ENCODE measurements at regions not wholly inside any gene's neighbourhood (a gene's known extent, or its start where the extent isn't known, plus 50 kb on each side); places are given as distances from the start of the nearest gene placed in this dataset.
"Not testable (repeated sequence)": the region's sequence is repeated elsewhere in the genome, so short reads cannot be mapped to it uniquely, and the experiment has no call there.

GRCh38 chr12:124160097-124160756 lies 134.7 kb upstream of the RFLNA start:
- H3K36me3 ChIP-seq (ENCODE audit: control insufficient read depth, insufficient read depth, low read length), result no peaks in the 10 kb centered on the region
- H3K4me3 ChIP-seq (ENCODE audit: low read depth in 2 of 2, low read length in 2 of 2), result no peak overlapping the region
- no peaks in the 10 kb centered on the region for H3K27me3 ChIP-seq (ENCODE audit: control insufficient read depth, insufficient read depth, low read length)
- no peaks in the 10 kb centered on the region for H3K9me3 ChIP-seq (ENCODE audit: control insufficient read depth, insufficient read depth, low read depth, low read length)
- intact Hi-C loops (cut with micrococcal nuclease; ENCODE audit: unreplicated experiment) (no loop called here), in situ Hi-C loops (cut with HindIII; ENCODE audit: low pct_unique_long_range_greater_than_20kb, low sequenced_read_pairs) (no loop called here)
- CTCF ChIA-PET, result no interaction called here
- POLR2A ChIA-PET, result no interaction called here
- TF ChIP-seq TCF7L2 (IDR thresholded peaks at IDR 0.05; ENCODE audit: low read depth, low read length), result no peak
- H3K4me1 ChIP-seq (ENCODE audit: control insufficient read depth, insufficient read depth, low read length), result no peaks in the 10 kb centered on the region
- ATAC-seq (no peak), DNase-seq (ENCODE audit: low read depth, low spot score) (no peak)
- no TSS peak for BruUV-seq (replicated peaks)
- H3K27ac ChIP-seq (ENCODE audit: low read length), result no peak overlapping the region

- DNase-seq (ENCODE audit: low read depth, low spot score); H3K27ac ChIP-seq (ENCODE audit: low read length); intact Hi-C loops (cut with micrococcal nuclease; ENCODE audit: unreplicated experiment); ATAC-seq; H3K9me3 ChIP-seq (ENCODE audit: control insufficient read depth, insufficient read depth, low read depth, low read length); in situ Hi-C loops (cut with HindIII; ENCODE audit: low pct_unique_long_range_greater_than_20kb, low sequenced_read_pairs); H3K27me3 ChIP-seq (ENCODE audit: control insufficient read depth, insufficient read depth, low read length); H3K4me1 ChIP-seq (ENCODE audit: control insufficient read depth, insufficient read depth, low read length); H3K4me3 ChIP-seq (ENCODE audit: low read depth in 2 of 2, low read length in 2 of 2); POLR2A ChIA-PET; H3K36me3 ChIP-seq (ENCODE audit: control insufficient read depth, insufficient read depth, low read length); BruUV-seq (replicated peaks): not testable (repeated sequence)
- CTCF ChIA-PET, result interaction anchor here (0.7 kb wide), 1 partner anchor 613 kb away, joined by 3 read pairs; no protein-coding TSS in a partner anchor
Measured at GRCh38 chr12:124161402-124161801, 133.5 kb upstream of the RFLNA start.

GRCh38 chr12:124162151-124163110 lies 132.5 kb upstream of the RFLNA start:
- ChIA-PET CTCF (no interaction called here), POLR2A (no interaction called here)
- no peaks in the 10 kb centered on the region for H3K9me3 ChIP-seq (ENCODE audit: control insufficient read depth, insufficient read depth, low read depth, low read length)
- no peak overlapping the region for H3K4me3 ChIP-seq (ENCODE audit: low read depth in 2 of 2, low read length in 2 of 2)
- no peaks in the 10 kb centered on the region for H3K36me3 ChIP-seq (ENCODE audit: control insufficient read depth, insufficient read depth, low read length)
- no peaks in the 10 kb centered on the region for H3K4me1 ChIP-seq (ENCODE audit: control insufficient read depth, insufficient read depth, low read length)
- BruUV-seq (replicated peaks), result no TSS peak
- TF ChIP-seq TCF7L2 (IDR thresholded peaks at IDR 0.05; ENCODE audit: low read depth, low read length) (no peak), CTCF (IDR thresholded peaks at IDR 0.05) (no peak; the same call in 1 of the 2 replicates), REST (IDR thresholded peaks at IDR 0.05; ENCODE audit: insufficient read depth in 1 of 2, low read depth in 2 of 2, low read length in 1 of 2) (no peak), POLR2AphosphoS5 (IDR thresholded peaks at IDR 0.05; ENCODE audit: low read depth, low read length) (no peak), SIN3A (IDR thresholded peaks at IDR 0.05; ENCODE audit: borderline replicate concordance, insufficient read depth, low read depth, low read length) (no peak)
- intact Hi-C loops (cut with micrococcal nuclease; ENCODE audit: unreplicated experiment), result no loop called here
- H3K27ac ChIP-seq (ENCODE audit: low read length), result no peak overlapping the region
- H3K27me3 ChIP-seq (ENCODE audit: control insufficient read depth, insufficient read depth, low read length), result no peaks in the 10 kb centered on the region
- no peak; the same call in 1 of the 2 replicates for ATAC-seq
- DNase-seq (ENCODE audit: low read depth, low spot score), result no peak
- in situ Hi-C loops (cut with HindIII; ENCODE audit: low pct_unique_long_range_greater_than_20kb, low sequenced_read_pairs), result no loop called here

Measured in Panc1 (cell line).